ENCODE measurements at regions not wholly inside any gene's neighbourhood (a gene's known extent, or its start where the extent isn't known, plus 50 kb on each side); places are given as distances from the start of the nearest gene placed in this dataset.

GRCh38 chr16:35906440-35906839 is 2447.0 kb downstream of the TP53TG3F start:
- intact Hi-C loops (cut with micrococcal nuclease) = no loop called here

More at GRCh38 chr16:35906440-35906839, 2447.0 kb downstream of the TP53TG3F start:
- no peaks in the 10 kb centered on the region for H3K79me2 ChIP-seq (ENCODE audit: control insufficient read depth, insufficient read depth, low read length)
- no peaks in the 10 kb centered on the region for H3K9me1 ChIP-seq (ENCODE audit: control insufficient read depth, insufficient read depth, low read length)
- CTCF ChIA-PET (ENCODE audit: low intra/inter-chr PET ratio) = no interaction called here
- TF ChIP-seq XRCC3 (IDR thresholded peaks at IDR 0.05) (no peak), LCOR (CRISPR knock-in tag; IDR thresholded peaks at IDR 0.05) (no peak), PHB2 (IDR thresholded peaks at IDR 0.05; ENCODE audit: low read depth) (no peak), CTCFL (IDR thresholded peaks at IDR 0.05; ENCODE audit: borderline replicate concordance, insufficient read depth, low read depth, low read length, poor library complexity, severe bottlenecking) (no peak), RBM15 (IDR thresholded peaks at IDR 0.05; ENCODE audit: insufficient read depth, low read length) (no peak), CHD4 (IDR thresholded peaks at IDR 0.05; ENCODE audit: insufficient read depth, insufficient replicate concordance, low read depth, low read length, poor library complexity, severe bottlenecking) (no peak), KHSRP (IDR thresholded peaks at IDR 0.05) (no peak), ZNF121 (CRISPR knock-in tag; conservative IDR thresholded peaks at IDR 0.05) (no peak), TBP (optimal IDR thresholded peaks at IDR 0.05; ENCODE audit: low read depth, low read length) (no peak)
- H3K27ac ChIP-seq (ENCODE audit: extremely low read depth, low read depth, low read length) = no peak overlapping the region
- no peaks in the 10 kb centered on the region for H4K20me1 ChIP-seq (replicated peaks; ENCODE audit: control insufficient read depth, insufficient read depth, low read length)
- no peak overlapping the region for H2AFZ ChIP-seq (ENCODE audit: low read depth, low read length)
- no peak overlapping the region for H3K4me3 ChIP-seq
- H3K27me3 ChIP-seq (ENCODE audit: control insufficient read depth in 2 of 2, insufficient read depth in 2 of 2, low read length in 2 of 2) = no peaks in the 10 kb centered on the region
- WGBS (ENCODE audit: insufficient coverage, low coverage, missing lambda C conversion rate) = 0% methylated on average over 1 of the region's 1 CpG
- BruUV-seq (replicated peaks) = no TSS peak
- ATAC-seq = no peak
- H3K4me2 ChIP-seq (ENCODE audit: insufficient read depth, low read length) = no peak overlapping the region
- DNase-seq (ENCODE audit: extremely low read depth in 1 of 4, low spot score in 3 of 4) = no peak
- H3K9me3 ChIP-seq (replicated peaks; ENCODE audit: control insufficient read depth, insufficient read depth, low read depth, low read length) = no peaks in the 10 kb centered on the region; the same call in 1 of the 2 replicates
- H3K36me3 ChIP-seq (ENCODE audit: control insufficient read depth, insufficient read depth, low read length) = no peaks in the 10 kb centered on the region
- in situ Hi-C loops (cut with MboI) = no loop called here
- H3K9ac ChIP-seq (ENCODE audit: insufficient read depth in 1 of 2, low read depth in 2 of 2, low read length in 2 of 2) = no peak overlapping the region
- H3K4me1 ChIP-seq (replicated peaks in 1 of 2; ENCODE audit: control insufficient read depth in 2 of 2, insufficient read depth in 2 of 2, low read length in 2 of 2) = no peaks in the 10 kb centered on the region
- POLR2A ChIA-PET = no interaction called here
- FAIRE-seq = no peak

All from K562 (cell line).